ENCODE measurements at regions not wholly inside any gene's neighbourhood (a gene's known extent, or its start where the extent isn't known, plus 50 kb on each side); places are given as distances from the start of the nearest gene placed in this dataset.

DNA sequence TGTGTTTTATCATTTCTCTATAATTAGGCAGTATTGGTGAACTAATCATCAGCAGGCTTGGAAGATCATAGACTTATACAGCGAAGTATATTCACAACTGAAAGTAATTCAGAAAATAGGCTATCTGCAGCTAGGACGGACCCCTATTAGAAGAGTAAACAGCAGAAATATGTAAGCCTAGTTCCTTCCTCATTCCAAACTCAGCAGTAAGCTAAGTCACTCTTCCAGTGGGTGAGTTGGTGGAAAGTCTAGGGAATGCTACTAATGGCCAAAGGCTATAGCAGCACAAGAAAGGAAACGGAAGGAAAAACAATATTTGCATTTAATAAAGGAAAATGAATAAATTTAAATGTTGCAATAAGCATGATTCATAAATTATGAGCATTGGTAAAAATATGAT lies 918.1 kb upstream of the TMPRSS15 start:
- TF ChIP-seq, protein P1, sequence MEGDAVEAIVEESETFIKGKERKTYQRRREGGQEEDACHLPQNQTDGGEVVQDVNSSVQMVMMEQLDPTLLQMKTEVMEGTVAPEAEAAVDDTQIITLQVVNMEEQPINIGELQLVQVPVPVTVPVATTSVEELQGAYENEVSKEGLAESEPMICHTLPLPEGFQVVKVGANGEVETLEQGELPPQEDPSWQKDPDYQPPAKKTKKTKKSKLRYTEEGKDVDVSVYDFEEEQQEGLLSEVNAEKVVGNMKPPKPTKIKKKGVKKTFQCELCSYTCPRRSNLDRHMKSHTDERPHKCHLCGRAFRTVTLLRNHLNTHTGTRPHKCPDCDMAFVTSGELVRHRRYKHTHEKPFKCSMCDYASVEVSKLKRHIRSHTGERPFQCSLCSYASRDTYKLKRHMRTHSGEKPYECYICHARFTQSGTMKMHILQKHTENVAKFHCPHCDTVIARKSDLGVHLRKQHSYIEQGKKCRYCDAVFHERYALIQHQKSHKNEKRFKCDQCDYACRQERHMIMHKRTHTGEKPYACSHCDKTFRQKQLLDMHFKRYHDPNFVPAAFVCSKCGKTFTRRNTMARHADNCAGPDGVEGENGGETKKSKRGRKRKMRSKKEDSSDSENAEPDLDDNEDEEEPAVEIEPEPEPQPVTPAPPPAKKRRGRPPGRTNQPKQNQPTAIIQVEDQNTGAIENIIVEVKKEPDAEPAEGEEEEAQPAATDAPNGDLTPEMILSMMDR (conservative IDR thresholded peaks at IDR 0.05 in 1 of 2, IDR thresholded peaks at IDR 0.05 in 1 of 2; ENCODE audit: extremely low read depth in 1 of 2, insufficient read depth in 1 of 2, low read depth in 1 of 2, low read length in 2 of 2): no peak
- TF ChIP-seq EZH2 (IDR thresholded peaks at IDR 0.05; ENCODE audit: borderline replicate concordance, low read length): no peak

All from mammary epithelial cell (primary cell).